ENCODE measurements at regions not wholly inside any gene's neighbourhood (a gene's known extent, or its start where the extent isn't known, plus 50 kb on each side); places are given as distances from the start of the nearest gene placed in this dataset.

DNA sequence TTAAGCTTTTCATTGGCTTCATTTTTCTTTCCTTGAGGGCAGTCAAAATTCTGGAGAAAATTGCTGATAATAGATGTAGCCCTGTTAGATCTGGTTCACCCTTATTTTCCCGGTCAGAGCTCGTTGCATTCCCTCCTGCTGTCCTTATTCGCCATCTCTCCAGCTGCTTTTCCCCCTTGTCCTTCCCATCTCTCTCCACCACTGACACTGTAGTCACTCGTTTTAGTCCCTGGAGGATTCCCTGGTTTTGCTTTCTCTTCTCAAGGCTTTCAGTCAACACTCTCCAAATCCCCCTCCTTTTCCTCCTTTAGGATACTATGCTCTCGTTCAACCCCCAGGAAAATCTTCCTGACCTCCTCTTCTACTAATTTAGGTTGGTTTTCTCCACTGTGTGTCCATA is 83.1 kb downstream of the C21orf91 start:
- POLR2A ChIA-PET, result no interaction called here
- DNase-seq (ENCODE audit: low spot score) (no peak), FAIRE-seq (no peak), ATAC-seq (no peak)
- no peaks in the 10 kb centered on the region for H3K9me3 ChIP-seq (ENCODE audit: low read length)
- 8% methylated on average over 5 of the region's 5 CpGs for WGBS (ENCODE audit: low lambda C conversion rate)
- no peaks in the 10 kb centered on the region for H3K4me1 ChIP-seq (ENCODE audit: insufficient read depth, low read length)
- in situ Hi-C loops (cut with HindIII; ENCODE audit: extremely low pct_ligation_motif_present, low pct_unique_long_range_greater_than_20kb) (no loop called here), intact Hi-C loops (cut with micrococcal nuclease; ENCODE audit: unreplicated experiment) (no loop called here)
- no TSS peak for BruUV-seq (replicated peaks)
- no peaks in the 10 kb centered on the region for H4K20me1 ChIP-seq (ENCODE audit: insufficient read depth, low read length)
- CTCF ChIA-PET (ENCODE audit: low intra/inter-chr PET ratio, low total read pairs), result no interaction called here
- no peaks in the 10 kb centered on the region for H3K79me2 ChIP-seq (ENCODE audit: insufficient read depth, low read length)
- H3K9ac ChIP-seq (ENCODE audit: insufficient read depth, low read depth, low read length), result no peak overlapping the region
- no peak overlapping the region for H3K4me2 ChIP-seq (ENCODE audit: low read depth, low read length)
- no peaks in the 10 kb centered on the region for H3K36me3 ChIP-seq (replicated peaks in 1 of 2; ENCODE audit: control insufficient read depth in 1 of 2, insufficient read depth in 2 of 2, low read length in 2 of 2)
- no peak overlapping the region for H2AFZ ChIP-seq (ENCODE audit: low read length)
- H3K27ac ChIP-seq (ENCODE audit: extremely low read length, insufficient read depth, low read length), result no peak overlapping the region
- H3K27me3 ChIP-seq (ENCODE audit: control insufficient read depth in 1 of 2, insufficient read depth in 2 of 2, low read length in 2 of 2), result peaks cover 0 to 8% of the 10 kb centered on the region in 2 experiments; a peak in 2 of 5 replicates
- no peak overlapping the region for H3K4me3 ChIP-seq (replicated peaks in 1 of 3; ENCODE audit: insufficient read depth in 1 of 3, low read depth in 2 of 3, low read length in 3 of 3)
- TF ChIP-seq, protein P1, sequence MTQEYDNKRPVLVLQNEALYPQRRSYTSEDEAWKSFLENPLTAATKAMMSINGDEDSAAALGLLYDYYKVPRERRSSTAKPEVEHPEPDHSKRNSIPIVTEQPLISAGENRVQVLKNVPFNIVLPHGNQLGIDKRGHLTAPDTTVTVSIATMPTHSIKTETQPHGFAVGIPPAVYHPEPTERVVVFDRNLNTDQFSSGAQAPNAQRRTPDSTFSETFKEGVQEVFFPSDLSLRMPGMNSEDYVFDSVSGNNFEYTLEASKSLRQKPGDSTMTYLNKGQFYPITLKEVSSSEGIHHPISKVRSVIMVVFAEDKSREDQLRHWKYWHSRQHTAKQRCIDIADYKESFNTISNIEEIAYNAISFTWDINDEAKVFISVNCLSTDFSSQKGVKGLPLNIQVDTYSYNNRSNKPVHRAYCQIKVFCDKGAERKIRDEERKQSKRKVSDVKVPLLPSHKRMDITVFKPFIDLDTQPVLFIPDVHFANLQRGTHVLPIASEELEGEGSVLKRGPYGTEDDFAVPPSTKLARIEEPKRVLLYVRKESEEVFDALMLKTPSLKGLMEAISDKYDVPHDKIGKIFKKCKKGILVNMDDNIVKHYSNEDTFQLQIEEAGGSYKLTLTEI (CRISPR knock-in tag; conservative IDR thresholded peaks at IDR 0.05), result no peak
- TF ChIP-seq KMT2B (CRISPR knock-in tag; IDR thresholded peaks at IDR 0.05), result no peak
- TF ChIP-seq, protein P2, sequence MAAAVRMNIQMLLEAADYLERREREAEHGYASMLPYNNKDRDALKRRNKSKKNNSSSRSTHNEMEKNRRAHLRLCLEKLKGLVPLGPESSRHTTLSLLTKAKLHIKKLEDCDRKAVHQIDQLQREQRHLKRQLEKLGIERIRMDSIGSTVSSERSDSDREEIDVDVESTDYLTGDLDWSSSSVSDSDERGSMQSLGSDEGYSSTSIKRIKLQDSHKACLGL (CRISPR knock-in tag; IDR thresholded peaks at IDR 0.05), result no peak
- TF ChIP-seq, protein P3, sequence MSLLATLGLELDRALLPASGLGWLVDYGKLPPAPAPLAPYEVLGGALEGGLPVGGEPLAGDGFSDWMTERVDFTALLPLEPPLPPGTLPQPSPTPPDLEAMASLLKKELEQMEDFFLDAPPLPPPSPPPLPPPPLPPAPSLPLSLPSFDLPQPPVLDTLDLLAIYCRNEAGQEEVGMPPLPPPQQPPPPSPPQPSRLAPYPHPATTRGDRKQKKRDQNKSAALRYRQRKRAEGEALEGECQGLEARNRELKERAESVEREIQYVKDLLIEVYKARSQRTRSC (CRISPR knock-in tag; IDR thresholded peaks at IDR 0.05; ENCODE audit: low read depth), result no peak
- TF ChIP-seq, protein P4, sequence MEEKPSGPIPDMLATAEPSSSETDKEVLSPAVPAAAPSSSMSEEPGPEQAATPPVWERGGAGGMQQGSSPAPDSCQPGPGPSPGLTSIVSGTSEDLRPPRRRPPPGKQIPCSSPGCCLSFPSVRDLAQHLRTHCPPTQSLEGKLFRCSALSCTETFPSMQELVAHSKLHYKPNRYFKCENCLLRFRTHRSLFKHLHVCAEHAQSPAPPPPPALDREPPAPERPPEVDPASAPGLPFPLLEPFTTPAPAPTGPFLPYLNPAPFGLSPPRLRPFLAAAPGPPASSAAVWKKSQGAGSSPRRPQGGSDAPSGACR (CRISPR knock-in tag; IDR thresholded peaks at IDR 0.05), result no peak
- TF ChIP-seq, protein P5, sequence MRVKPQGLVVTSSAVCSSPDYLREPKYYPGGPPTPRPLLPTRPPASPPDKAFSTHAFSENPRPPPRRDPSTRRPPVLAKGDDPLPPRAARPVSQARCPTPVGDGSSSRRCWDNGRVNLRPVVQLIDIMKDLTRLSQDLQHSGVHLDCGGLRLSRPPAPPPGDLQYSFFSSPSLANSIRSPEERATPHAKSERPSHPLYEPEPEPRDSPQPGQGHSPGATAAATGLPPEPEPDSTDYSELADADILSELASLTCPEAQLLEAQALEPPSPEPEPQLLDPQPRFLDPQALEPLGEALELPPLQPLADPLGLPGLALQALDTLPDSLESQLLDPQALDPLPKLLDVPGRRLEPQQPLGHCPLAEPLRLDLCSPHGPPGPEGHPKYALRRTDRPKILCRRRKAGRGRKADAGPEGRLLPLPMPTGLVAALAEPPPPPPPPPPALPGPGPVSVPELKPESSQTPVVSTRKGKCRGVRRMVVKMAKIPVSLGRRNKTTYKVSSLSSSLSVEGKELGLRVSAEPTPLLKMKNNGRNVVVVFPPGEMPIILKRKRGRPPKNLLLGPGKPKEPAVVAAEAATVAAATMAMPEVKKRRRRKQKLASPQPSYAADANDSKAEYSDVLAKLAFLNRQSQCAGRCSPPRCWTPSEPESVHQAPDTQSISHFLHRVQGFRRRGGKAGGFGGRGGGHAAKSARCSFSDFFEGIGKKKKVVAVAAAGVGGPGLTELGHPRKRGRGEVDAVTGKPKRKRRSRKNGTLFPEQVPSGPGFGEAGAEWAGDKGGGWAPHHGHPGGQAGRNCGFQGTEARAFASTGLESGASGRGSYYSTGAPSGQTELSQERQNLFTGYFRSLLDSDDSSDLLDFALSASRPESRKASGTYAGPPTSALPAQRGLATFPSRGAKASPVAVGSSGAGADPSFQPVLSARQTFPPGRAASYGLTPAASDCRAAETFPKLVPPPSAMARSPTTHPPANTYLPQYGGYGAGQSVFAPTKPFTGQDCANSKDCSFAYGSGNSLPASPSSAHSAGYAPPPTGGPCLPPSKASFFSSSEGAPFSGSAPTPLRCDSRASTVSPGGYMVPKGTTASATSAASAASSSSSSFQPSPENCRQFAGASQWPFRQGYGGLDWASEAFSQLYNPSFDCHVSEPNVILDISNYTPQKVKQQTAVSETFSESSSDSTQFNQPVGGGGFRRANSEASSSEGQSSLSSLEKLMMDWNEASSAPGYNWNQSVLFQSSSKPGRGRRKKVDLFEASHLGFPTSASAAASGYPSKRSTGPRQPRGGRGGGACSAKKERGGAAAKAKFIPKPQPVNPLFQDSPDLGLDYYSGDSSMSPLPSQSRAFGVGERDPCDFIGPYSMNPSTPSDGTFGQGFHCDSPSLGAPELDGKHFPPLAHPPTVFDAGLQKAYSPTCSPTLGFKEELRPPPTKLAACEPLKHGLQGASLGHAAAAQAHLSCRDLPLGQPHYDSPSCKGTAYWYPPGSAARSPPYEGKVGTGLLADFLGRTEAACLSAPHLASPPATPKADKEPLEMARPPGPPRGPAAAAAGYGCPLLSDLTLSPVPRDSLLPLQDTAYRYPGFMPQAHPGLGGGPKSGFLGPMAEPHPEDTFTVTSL (CRISPR knock-in tag; IDR thresholded peaks at IDR 0.05; ENCODE audit: borderline replicate concordance), result no peak
- TF ChIP-seq ZSCAN29 (CRISPR knock-in tag; conservative IDR thresholded peaks at IDR 0.05), result no peak
- no peak for TF ChIP-seq ZNF230 (CRISPR knock-in tag; IDR thresholded peaks at IDR 0.05)
- TF ChIP-seq, protein P6, sequence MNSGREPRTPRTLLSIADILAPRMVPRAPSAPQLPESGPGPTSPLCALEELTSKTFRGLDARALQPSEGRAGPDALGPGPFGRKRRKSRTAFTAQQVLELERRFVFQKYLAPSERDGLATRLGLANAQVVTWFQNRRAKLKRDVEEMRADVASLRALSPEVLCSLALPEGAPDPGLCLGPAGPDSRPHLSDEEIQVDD (CRISPR knock-in tag; IDR thresholded peaks at IDR 0.05; ENCODE audit: borderline replicate concordance), result no peak
- TF ChIP-seq ZNF34 (CRISPR knock-in tag; IDR thresholded peaks at IDR 0.05; ENCODE audit: borderline replicate concordance), result no peak
- no peak for TF ChIP-seq TEAD3 (CRISPR knock-in tag; optimal IDR thresholded peaks at IDR 0.05; ENCODE audit: borderline replicate concordance)
- TF ChIP-seq CC2D1A (CRISPR knock-in tag; IDR thresholded peaks at IDR 0.05), result no peak
- TF ChIP-seq, protein P7, sequence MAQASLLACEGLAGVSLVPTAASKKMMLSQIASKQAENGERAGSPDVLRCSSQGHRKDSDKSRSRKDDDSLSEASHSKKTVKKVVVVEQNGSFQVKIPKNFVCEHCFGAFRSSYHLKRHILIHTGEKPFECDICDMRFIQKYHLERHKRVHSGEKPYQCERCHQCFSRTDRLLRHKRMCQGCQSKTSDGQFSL (CRISPR knock-in tag; IDR thresholded peaks at IDR 0.05), result no peak
- no peak for TF ChIP-seq KDM6A (CRISPR knock-in tag; IDR thresholded peaks at IDR 0.05; ENCODE audit: low read depth)
- TF ChIP-seq ZSCAN30 (CRISPR knock-in tag; IDR thresholded peaks at IDR 0.05), result no peak
- TF ChIP-seq KAT2B (IDR thresholded peaks at IDR 0.05; ENCODE audit: borderline replicate concordance, low read depth, low read length), result no peak
